Head of caudate nucleus (tissue), 42 donors: ENCODE measurements at regions not wholly inside any gene's neighbourhood (a gene's known extent, or its start where the extent isn't known, plus 50 kb on each side); places are given as distances from the start of the nearest gene placed in this dataset.

ENCODE experiments used
- DNase-seq, 42 donors: peaks; one replicate each; pipeline versions ENCODE4 v3.0.0 to v3.0.0-alpha.2; 2020 to 2021; ENCODE audit warnings: mixed read lengths in 7 of 42
- intact Hi-C: fragments of 100-400 bp; cut with DNase I; formaldehyde crosslinking; loops from one replicate; pipeline ENCODE4 v1.15.0; 2022

DNA sequence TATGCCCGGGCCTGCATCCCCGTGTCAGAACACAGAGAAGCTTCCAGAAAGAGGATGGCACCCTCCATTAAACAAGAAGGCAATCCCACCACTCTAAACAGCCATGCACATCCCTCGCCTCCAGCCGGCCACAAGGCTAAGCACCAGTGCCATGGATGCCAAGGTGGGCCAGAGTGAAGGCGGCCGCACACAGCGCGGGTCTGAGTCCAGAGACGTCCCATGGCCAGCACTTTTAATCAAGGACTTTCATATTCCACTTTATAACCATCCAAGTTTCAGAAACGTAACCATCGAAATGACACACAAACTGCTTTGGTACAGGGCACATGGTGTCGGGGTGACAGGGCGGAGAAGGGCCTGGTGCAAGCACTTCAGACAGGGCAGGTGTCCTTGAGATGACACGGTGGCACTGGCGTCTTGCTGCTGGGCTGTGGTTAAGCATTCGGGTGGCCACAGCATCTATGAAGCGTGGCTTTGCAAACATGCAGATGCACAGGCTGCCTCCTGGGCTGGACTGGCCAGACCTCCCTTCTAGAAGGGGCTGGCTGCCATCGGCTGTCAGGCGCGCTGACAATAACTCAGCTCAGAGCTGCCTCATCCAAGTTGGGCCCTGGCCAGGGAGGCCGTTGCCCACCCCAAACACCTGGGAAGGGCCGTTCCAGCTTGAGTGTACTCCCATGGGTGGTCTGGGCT is 117.2 kb downstream of the RFLNA start:
- intact Hi-C loops: no loop called here
- DNase-seq: peak in 3 of 42 donors; percentile 53 to 59 (median 59)

DNA sequence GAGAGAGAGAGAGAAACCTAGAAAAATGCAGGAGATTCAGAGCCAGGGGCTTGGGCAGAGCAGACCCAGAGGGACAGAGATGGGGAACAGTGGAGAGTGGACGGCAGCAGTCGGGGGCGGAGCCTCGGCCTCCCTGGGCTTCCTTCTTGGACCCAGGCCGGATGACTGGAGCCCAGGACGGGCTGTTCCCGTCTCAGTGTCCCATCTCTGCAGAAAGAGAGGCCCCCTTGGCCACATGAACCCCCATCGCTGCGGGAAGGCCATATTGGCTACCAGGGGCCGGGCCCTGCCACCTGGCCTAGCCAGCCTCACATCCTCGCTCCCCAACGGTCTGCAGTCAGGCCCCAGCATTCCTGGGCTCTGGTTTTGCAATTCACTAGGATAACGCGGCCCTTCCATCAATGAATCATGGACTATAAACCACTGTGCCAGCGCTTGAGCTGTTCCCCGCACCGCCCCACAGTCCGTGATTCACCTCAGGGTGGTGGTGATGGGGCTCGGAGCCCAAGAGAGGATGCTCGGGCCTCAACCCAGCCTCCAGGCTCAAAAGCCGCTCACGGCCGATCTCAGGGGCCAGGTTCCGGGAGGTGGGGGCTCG is 116.5 kb downstream of the RFLNA start:
- intact Hi-C loops: no loop called here
- DNase-seq: peak in 3 of 42 donors; percentile 52 to 71 (median 61)

DNA sequence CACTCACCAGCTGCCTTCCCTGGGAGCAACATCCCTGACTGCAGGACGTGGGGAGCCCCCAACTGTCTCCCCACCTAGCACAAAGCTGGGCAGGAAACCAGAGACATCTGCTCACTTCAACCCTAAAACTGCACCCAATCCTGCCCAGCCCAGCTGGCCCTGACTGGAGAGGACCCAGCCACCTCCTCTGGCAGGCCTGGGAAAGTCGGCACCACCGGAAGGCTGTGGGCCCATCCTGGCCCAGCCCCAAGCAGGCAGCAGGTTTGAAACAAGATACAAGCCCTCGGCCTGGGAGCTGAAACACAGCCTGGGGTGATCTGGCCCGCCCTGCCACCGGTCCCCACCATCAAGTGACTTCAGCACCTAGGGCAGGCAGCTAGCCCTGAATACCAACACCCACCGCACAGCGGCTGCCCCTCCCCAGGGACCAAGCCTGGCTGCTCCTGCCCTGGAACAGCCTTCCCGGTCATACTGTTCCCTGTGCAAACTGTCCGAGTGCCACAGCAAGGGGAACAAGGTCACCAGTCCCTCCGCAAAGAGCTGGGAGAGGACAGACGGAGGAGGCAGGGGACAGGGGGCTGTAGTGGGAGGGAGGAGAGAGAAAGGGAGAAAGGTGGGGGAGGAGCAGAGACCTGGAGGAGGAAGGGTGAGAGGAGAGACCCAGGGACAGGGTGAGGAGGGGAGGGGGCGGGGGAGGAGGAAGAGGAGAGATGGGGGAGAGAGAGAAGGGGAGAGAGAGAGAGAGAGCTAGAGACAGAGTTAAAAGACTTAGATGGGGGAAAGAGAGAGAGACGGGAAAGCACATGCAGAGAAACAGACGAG is 115.7 kb downstream of the RFLNA start:
- intact Hi-C loops: no loop called here
- DNase-seq: no peak

DNA sequence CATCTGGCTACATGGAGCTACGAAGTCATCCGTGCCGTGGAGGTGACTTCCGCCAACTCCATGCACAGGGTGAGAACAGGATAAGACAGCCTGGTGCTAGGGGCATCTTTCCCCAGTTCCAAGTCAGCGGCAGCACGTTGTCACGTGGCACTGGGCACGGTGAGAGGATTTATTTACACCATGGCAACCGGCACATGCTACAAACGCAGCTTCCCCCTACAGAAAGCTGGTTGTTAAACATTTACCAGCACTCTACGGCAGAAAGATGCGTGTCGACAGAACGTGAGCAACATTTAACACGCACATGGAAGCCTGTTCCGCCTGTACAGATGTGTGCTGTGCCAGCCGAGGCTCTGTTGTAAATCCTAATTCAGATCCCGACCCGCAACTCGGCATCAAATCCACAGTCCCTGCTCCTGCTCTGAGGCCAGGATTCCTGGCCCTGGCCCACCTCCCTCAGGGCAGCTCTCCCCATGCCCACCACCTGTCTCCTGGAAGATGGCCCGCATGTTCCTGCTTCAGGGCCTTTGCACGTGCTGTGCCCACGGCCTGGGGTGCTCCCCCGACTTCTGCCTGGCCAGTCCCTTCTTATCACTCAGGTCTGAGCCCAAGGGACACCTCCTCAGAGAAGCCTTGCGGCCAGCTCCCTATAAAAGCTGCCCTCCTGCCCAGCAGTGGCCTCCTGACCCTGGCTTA is 114.1 kb downstream of the RFLNA start:
- DNase-seq: no peak
- intact Hi-C loops: no loop called here

DNA sequence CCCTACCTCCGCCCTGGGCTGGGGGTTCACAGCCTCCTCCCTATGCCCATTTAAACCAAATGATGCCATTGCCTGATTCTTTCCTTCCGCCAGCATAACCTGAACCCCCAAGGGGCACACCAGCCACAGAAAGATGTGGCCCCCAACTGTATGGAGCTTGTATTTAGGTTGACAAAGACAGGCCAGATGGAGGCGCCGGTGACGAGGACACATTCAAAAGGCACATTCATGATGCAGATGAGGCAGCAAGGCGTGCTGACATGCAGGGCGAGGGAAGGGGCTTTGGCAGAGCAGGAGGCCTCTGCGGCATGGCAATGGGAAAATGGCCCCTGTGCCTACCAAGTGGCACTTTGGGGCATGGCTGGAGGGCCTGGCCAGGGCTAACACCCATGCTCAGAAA is 112.2 kb downstream of the RFLNA start:
- peak in 4 of 42 donors; percentile 52 to 77 (median 56) for DNase-seq
- intact Hi-C loops: no loop called here

DNA sequence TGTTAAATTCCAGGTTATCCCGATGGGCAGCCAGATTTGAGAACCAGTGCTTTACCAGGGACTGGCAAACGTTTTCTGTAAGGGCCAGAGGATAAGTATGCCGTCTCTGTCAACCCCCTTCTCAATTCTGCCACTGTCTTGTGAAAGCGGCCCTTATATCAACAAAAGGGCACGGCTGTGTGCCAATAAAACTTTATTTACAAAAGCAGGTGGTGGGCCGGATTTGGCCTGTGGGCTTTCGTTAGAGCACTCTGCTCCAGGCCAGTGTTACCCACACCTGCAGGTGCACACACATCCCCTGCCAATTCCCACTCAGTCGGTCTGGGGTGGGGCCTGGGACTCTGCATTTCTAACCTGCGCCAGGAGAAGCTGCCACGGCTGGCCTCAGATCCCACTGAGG is 111.2 kb downstream of the RFLNA start:
- intact Hi-C loops: no loop called here
- DNase-seq: no peak

DNA sequence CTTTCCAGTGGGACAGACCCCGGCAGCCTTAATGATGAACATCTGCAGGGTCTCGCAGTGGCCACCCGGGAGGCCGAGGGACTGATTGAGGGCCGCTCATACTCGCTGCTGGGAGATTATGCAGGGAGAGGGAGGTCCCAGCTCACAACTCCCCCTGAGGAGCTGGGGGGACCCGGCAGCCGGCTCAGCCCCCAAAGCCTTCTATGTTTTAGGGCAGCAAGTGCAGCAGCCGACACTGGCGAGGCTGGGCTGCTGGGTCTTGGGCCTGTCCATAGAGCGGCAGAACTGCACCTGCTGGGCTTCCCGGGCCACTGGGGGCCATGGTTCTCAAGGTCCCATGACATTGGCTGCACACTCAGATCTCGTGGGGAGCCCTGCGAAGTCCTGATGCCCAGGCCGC is 110.7 kb downstream of the RFLNA start:
- no peak for DNase-seq
- intact Hi-C loops: no loop called here

DNA sequence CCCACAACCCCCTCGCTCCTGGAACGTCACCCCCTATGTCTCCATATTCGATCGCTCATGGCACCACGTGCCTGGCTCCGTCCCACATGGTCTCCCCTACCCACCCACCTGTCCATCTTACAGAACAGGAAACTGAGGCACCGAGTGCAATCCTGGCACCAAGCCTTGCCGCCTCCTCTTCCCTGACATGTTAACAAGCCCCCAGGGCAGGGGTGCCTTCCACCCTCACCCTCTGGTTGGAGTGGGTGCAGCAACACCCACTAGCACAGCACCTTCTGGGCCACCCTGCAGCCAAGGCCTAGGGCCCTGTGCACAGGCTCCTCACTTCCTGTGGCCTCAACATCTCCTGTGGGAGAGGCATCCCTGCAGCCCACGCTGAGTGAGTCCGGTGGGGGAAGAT is 110.3 kb downstream of the RFLNA start:
- intact Hi-C loops: no loop called here
- DNase-seq: no peak

DNA sequence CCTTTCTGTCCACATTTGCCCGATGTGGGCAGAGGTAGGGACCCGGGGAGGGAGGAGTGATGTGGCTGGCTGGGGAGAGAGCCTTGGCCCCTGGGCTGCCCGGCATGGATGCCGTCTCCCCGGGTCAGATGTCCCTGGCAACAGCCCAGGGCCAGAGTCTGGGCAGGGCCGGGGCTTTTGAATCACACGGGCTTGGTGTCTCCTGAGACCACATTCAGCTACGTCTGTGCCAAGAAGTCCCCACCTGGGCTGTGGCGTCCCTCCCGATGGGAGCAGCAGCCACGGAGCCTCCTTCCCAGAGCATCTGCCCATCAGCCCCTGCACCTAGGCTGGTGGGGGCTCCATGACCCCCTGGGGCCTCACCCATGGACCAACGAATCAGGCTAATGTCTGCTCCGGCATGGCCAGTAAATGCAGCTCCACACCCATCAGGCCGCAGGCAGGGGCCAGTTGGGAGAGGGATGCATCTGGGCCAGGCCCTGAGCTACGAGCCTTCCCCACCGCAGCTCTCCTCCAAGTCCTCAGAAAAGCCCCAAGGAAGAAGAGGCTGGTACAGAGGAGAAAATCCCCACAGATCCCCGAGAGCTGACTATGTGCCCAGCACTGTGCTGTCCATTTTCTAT is 109.4 kb downstream of the RFLNA start:
- peak in 10 of 42 donors; percentile 42 to 80 (median 60) for DNase-seq
- intact Hi-C loops: no loop called here

DNA sequence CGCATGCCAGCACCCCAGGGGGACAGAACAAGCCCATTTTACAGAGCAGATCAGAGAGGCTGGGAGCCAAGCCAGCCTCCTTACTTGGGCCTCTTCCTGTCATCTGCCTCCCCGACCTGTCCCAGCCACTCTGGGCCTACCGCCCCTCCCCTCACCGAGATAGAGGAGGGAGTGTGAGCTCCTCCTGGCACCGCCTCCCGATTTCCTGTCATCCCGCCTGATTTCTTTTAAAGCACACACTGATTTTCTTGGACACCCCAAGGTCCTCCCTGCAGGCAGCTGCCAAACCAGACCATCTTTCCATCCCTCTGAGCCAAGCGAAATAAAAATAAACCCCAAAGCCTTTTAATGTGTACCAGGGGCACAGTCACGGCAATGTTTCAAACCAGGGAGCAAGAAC is 108.4 kb downstream of the RFLNA start:
- intact Hi-C loops: no loop called here
- DNase-seq: peak in 1 of 42 donors; percentile 29

DNA sequence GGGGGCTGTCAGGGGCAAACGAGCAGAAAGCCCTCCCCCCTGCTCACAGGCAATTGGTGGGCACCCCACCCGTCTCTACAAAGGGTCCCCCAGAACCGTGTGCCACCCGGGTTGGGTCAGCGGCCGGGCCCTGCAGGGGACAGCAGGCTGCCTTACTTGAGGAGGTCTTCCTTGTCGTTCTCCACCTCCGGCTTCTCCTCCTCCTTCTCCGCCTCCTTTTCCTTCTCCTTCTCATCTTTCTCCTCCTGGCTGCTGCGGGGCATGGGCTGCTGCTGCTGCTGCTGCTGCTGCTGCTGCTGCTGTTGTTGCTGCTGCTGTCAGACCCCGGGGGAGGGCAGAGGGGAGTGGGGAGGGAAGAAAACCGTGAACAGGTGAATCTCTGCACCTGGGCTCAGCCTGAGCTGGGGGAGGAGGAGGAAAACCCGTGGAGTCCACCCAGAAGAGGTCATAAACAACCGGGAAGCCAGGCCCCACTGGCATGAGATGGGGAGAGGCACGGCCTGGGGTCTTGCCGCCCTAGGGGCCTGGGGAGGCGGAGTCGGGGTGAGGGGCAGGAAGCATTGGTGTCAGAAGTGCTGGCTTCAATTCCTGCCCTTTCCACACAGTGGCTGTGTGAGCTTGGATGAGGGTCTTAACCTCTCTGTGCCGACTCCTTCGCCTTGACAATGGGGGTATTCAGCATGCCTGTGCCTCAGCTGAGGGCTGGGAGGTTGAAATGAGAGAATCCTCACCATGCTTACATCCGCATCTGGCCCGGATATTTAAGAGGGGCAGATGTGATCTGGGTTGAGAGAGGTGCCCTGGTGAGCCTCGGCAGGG is 107.6 kb downstream of the RFLNA start:
- DNase-seq: peak in 3 of 42 donors; percentile 40 to 60 (median 41)
- intact Hi-C loops: no loop called here

DNA sequence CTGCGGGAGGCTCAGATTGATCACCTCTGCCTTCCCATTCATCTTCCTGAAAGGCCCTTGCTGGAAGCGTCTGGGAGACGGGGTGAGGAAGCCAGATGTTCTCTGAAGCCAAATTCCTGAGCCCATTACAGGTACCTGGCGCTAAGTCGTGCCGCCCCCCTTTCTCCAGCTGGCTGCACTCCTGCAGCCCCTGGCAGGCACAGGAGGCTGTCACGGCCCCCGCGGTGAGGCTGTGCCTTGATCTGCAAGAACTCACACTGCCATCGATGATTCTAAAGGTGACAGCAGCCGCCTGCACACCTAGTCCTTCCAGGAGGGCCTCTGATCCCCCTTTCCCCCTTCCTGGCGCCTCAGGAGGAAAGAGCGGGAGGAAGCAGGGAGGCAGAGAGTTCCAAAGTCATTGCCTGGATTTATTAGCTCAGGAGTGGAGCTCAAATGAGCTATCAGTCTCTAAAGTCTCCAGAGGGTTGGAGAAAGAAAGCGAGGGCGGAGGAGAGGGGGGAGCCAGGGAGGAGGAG is 106.9 kb downstream of the RFLNA start:
- peak in 33 of 42 donors; percentile 45 to 89 (median 68) for DNase-seq
- intact Hi-C loops: no loop called here

DNA sequence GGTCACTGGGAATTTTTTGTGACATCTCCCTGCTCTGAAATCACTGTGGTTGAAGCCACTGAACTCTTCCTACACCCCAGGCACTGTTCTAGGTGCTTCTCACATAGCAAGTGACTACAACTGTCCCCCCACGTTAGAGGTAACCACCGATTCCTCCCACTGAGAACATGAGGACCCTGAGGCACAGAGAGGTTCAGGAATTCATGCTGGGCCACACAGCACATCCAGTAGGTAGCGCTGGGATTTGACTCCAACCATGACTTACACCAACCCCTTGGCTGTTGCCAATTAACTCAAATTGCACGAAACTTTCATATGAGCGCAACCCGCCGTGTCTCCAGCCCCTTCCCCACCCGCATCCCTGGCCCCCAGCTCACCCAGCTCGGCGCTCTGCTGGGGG is 105.2 kb downstream of the RFLNA start:
- no peak for DNase-seq
- intact Hi-C loops: no loop called here

DNA sequence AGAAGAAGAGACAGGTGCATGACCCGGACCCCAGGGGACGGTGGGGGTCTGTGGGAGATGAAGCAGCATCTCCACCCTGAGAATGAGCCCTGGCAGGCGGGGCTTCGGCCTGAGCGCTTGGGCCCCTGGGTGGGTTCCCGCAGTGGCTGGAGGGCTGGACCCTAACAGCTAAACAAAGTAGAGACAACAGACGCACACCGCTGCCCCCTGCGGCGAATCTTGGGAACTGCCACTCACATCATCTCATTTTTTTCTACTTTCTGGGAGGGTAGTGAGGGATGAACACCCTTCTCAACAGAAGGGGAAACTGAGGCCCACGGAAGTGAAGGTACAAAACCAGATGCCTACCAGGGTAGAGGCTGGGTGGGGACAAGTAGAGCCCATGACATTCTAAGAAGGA is 104.7 kb downstream of the RFLNA start:
- intact Hi-C loops: no loop called here

DNA sequence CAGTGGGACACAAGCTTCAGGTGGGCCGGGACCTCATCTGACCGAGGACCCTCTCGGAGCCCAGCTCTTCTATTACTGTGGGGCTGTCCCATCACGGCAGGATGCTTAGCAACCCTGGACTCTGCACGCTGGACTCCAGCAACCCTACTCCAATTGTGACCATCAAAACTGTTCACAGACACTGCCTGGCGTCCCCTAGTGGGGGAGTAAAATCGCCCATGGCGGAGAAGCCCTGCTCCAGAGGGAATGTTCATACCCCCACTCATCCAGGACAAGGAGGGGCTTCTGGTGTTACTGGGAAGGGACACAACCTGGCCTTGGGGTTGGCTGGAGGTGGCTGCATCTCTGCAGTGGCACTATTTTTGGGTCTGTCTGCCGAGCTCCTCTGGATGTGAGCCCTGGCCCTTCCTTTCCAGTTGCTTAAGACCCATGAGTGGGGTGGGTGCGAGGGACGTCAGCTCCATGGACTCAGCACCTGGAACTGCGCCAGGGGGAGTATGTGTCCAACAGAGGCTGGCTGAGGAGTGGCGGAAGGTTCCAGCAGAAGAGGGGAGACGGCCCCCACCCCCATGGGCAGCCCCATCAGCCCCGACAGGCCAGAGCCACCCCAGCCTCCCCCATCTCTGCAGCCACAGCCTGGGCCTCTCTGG is 103.8 kb downstream of the RFLNA start:
- intact Hi-C loops: no loop called here
- peak in 3 of 42 donors; percentile 59 to 68 (median 62) for DNase-seq

More for the DNA sequence above, 104.7 kb downstream of the RFLNA start:
- DNase-seq: peak in 6 of 42 donors; percentile 48 to 75 (median 60)

DNA sequence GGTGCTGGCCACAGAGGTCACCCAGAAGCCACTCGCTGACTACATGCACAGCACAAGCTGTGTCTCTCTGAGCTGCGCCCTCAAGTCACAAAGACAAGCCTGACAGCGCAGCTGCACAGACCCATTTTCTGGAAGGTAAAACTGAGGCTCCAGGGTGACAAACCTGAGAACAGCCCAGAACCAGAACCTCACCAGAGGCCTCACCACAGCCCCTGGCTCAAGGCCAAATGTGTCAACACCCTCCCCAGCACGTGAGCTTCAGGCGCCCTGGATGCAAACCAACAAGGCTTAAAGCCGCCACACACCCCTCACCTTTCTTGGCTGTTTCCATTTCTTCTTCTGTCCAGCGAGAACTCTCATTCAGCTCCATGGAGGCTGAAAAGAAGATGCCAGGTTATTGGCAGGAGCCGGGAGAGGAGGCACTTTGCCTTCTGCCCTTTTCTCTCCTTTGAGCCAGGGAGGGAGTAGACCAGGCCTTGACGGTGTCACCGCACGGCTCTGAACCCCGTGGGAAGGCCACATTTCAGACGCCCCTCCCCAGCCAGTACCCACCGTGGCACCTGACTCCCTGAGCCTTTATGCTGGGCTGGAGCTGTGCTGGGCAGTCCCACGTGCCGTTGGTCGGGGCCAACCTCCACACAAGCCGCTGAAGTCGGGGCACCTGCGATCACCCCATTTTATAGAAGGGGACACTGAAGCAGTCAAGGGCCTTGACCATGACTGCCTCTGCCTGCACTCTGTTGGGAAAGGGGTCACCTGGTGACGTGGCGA is 103.1 kb downstream of the RFLNA start:
- intact Hi-C loops: no loop called here
- DNase-seq: no peak

DNA sequence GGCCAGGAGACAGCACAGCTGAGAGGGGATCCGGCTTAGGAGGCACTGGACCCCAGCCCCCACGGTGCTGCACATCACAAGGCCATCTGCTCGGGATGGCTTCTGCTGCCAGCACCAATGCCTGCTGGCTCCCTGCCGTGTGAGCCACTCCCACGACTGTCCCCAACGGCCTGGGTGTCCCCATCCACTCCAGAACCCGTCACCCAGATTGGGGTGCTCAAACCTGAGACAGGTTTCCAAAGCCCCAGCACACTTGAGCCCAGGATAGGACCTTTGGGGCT is 102.4 kb downstream of the RFLNA start:
- intact Hi-C loops: no loop called here
- peak in 1 of 42 donors; percentile 26 for DNase-seq
